ENCODE measurements at regions not wholly inside any gene's neighbourhood (a gene's known extent, or its start where the extent isn't known, plus 50 kb on each side); places are given as distances from the start of the nearest gene placed in this dataset.
A peak's percentile ranks its signal among the peaks of the same experiment; 100 is the strongest.
"Not testable (repeated sequence)": the region's sequence is repeated elsewhere in the genome, so short reads cannot be mapped to it uniquely, and the experiment has no call there.

DNA sequence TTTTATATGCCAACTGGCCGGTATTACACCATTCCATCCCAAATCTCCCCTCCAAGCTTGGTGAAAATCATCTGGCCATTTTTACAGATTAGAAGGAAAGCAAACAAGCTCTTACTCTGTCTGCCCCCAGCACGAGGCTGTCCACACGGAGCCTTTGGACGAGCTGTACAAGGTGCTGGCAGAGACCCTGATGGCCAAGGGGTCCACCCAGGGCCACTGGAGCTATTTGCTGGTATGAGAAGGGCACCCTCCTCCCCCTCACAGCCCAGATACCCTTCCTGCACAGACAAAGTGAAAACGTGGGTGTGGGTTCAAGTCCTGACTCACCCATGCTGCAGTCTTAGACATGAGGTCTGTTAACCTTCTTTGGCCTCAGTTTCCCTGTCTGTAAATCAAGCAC lies 84.9 kb upstream of the DRD5 start:
- peak overlapping the region; percentile 41 for H3K27ac Mint-ChIP-seq
- not testable (repeated sequence) for H3K9me3 ChIP-seq (ENCODE audit: control insufficient read depth, low read length, poor library complexity, severe bottlenecking); ATAC-seq; DNase-seq; H3K4me3 Mint-ChIP-seq; H3K27me3 Mint-ChIP-seq; H3K36me3 Mint-ChIP-seq (ENCODE audit: low read depth)
- peaks cover 12% of the 10 kb centered on the region for H3K4me1 Mint-ChIP-seq

GRCh38 chr4:9702019-9702418 lies 79.4 kb upstream of the DRD5 start:
- not testable (repeated sequence) for H3K4me3 Mint-ChIP-seq; H3K36me3 Mint-ChIP-seq (ENCODE audit: low read depth); H3K27me3 Mint-ChIP-seq; H3K9me3 ChIP-seq (ENCODE audit: control insufficient read depth, low read length, poor library complexity, severe bottlenecking); H3K27ac Mint-ChIP-seq; DNase-seq; ATAC-seq
- H3K4me1 Mint-ChIP-seq, result peaks cover 13% of the 10 kb centered on the region

DNA sequence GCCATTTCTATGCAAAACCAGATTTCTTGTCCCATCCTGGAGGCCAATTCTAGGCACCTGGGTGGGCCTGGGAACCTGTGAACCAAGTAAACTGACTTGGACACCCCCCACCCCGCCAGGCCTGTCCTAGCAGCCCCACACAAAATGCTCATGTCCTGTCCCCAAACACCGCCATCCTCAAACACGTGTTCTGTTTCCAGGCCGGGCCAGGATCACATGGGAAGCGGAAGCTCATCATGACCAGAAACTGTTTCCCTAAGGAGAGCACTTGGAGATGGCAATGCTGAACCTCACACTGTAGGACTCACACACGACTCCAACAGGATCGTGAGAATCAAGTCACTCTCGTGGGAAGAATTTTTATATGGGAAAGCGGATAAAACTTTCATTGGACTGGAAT lies 78.7 kb upstream of the DRD5 start:
- not testable (repeated sequence) for H3K27me3 Mint-ChIP-seq; DNase-seq; ATAC-seq; H3K4me3 Mint-ChIP-seq; H3K36me3 Mint-ChIP-seq (ENCODE audit: low read depth); H3K9me3 ChIP-seq (ENCODE audit: control insufficient read depth, low read length, poor library complexity, severe bottlenecking); H3K27ac Mint-ChIP-seq
- H3K4me1 Mint-ChIP-seq, result peaks cover 13% of the 10 kb centered on the region

DNA sequence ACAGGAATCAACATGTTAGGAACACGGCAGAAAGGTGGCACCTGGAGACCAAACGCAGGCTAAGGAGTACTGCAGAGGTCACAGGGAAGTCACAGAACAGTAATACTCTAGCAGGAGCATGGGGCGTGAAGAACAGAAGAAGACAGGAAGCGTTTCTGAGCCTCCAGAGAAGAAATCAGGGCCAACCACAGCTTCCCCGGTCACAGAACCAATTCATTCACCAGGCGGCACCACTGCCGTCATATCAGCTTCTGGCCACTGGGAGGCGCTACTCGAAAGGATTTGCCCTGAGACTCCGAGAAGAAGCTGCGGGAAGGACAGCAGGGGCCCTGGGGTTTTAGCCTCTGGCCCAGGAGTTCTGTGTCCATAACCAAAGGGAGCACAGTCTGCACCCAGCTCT lies 78.0 kb upstream of the DRD5 start:
- peak overlapping the region; percentile 83 for H3K4me3 Mint-ChIP-seq
- H3K27me3 Mint-ChIP-seq, result no peaks in the 10 kb centered on the region
- DNase-seq, result peak; percentile 18 to 60 (median 50)
- peak; percentile 70 for ATAC-seq
- H3K4me1 Mint-ChIP-seq, result peaks cover 13% of the 10 kb centered on the region
- H3K36me3 Mint-ChIP-seq (ENCODE audit: low read depth), result no peaks in the 10 kb centered on the region
- no peaks in the 10 kb centered on the region for H3K9me3 ChIP-seq (ENCODE audit: control insufficient read depth, low read length, poor library complexity, severe bottlenecking)
- H3K27ac Mint-ChIP-seq, result peak overlapping the region; percentile 41

GRCh38 chr4:9704126-9704525 lies 77.3 kb upstream of the DRD5 start:
- peaks cover 13% of the 10 kb centered on the region for H3K4me1 Mint-ChIP-seq
- not testable (repeated sequence) for H3K27me3 Mint-ChIP-seq; H3K4me3 Mint-ChIP-seq; H3K36me3 Mint-ChIP-seq (ENCODE audit: low read depth); ATAC-seq; DNase-seq; H3K9me3 ChIP-seq (ENCODE audit: control insufficient read depth, low read length, poor library complexity, severe bottlenecking)
- peak overlapping the region; percentile 41 for H3K27ac Mint-ChIP-seq

GRCh38 chr4:9704551-9705332 lies 76.7 kb upstream of the DRD5 start:
- H3K27me3 Mint-ChIP-seq, result no peaks in the 10 kb centered on the region
- DNase-seq (no peak), ATAC-seq (no peak)
- peaks cover 13% of the 10 kb centered on the region for H3K4me1 Mint-ChIP-seq
- H3K9me3 ChIP-seq (ENCODE audit: control insufficient read depth, low read length, poor library complexity, severe bottlenecking), result no peaks in the 10 kb centered on the region
- no peak overlapping the region for H3K4me3 Mint-ChIP-seq
- no peak overlapping the region for H3K27ac Mint-ChIP-seq
- H3K36me3 Mint-ChIP-seq (ENCODE audit: low read depth), result no peaks in the 10 kb centered on the region

GRCh38 chr4:9707281-9707680 lies 74.2 kb upstream of the DRD5 start:
- not testable (repeated sequence) for H3K27ac Mint-ChIP-seq; H3K27me3 Mint-ChIP-seq; H3K4me3 Mint-ChIP-seq; DNase-seq; H3K36me3 Mint-ChIP-seq (ENCODE audit: low read depth); H3K9me3 ChIP-seq (ENCODE audit: control insufficient read depth, low read length, poor library complexity, severe bottlenecking); ATAC-seq
- H3K4me1 Mint-ChIP-seq, result peaks cover 13% of the 10 kb centered on the region

- H3K4me3 Mint-ChIP-seq; H3K27me3 Mint-ChIP-seq; DNase-seq; H3K9me3 ChIP-seq (ENCODE audit: control insufficient read depth, low read length, poor library complexity, severe bottlenecking); H3K36me3 Mint-ChIP-seq (ENCODE audit: low read depth); ATAC-seq; H3K27ac Mint-ChIP-seq: not testable (repeated sequence)
- H3K4me1 Mint-ChIP-seq, result peaks cover 13% of the 10 kb centered on the region
Observed at GRCh38 chr4:9707936-9708335, 73.5 kb upstream of the DRD5 start.

DNA sequence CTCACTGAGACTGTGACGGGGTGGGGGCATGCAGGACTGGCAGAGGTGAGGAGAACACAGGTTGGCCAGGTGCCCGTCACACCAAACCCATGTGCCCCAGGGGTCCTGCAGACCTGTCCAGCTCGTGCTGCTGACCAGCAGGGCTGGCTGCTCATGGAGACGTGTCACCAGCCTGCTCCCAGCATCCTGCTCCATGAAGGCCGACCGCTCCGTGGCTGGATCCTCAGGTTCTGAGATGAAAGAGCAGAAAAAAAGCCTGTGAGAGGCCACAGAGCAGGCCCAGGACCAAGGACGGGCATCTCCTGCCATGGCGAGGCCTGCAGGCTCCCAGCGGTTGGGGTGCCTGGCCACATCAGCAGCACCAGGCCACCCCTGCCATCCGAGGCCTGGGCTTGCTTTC lies 71.7 kb upstream of the DRD5 start:
- no peaks in the 10 kb centered on the region for H3K27me3 Mint-ChIP-seq
- H3K4me1 Mint-ChIP-seq, result no peaks in the 10 kb centered on the region
- H3K9me3 ChIP-seq (ENCODE audit: control insufficient read depth, low read length, poor library complexity, severe bottlenecking), result no peaks in the 10 kb centered on the region
- H3K36me3 Mint-ChIP-seq (ENCODE audit: low read depth), result no peaks in the 10 kb centered on the region
- ATAC-seq (no peak), DNase-seq (no peak)
- no peak overlapping the region for H3K27ac Mint-ChIP-seq
- H3K4me3 Mint-ChIP-seq, result no peak overlapping the region

DNA sequence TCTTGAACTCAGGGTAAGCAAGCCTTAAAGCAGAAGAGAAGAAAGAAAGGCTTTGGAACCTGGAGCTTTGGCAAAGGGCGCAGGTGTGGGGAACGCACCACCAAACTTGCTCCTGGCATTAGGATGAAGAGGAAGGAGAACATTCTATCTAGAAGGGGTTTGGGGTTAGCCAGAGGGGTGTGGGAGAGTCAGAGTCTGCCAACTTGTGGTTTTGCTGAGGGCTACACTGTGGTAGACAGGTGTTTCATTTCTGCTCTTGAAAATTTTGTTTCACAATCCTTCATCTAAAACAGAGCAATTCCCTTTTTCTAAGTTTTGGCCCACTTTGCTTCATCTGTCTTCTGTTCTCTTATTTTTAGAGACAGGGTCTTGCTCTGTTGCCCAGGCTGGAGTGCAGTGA lies 66.2 kb upstream of the DRD5 start:
- H3K4me1 Mint-ChIP-seq; DNase-seq; H3K9me3 ChIP-seq (ENCODE audit: control insufficient read depth, low read length, poor library complexity, severe bottlenecking); H3K4me3 Mint-ChIP-seq; H3K27ac Mint-ChIP-seq; ATAC-seq; H3K36me3 Mint-ChIP-seq (ENCODE audit: low read depth): not testable (repeated sequence)
- peaks cover 21% of the 10 kb centered on the region for H3K27me3 Mint-ChIP-seq

- Mint-ChIP-seq H3K36me3 (ENCODE audit: low read depth) (no peaks in the 10 kb centered on the region), H3K4me1 (no peaks in the 10 kb centered on the region), H3K27ac (peak overlapping the region; percentile 14), H3K4me3 (no peak overlapping the region), H3K27me3 (peaks cover 30% of the 10 kb centered on the region)
- H3K9me3 ChIP-seq (ENCODE audit: control insufficient read depth, low read length, poor library complexity, severe bottlenecking), result no peaks in the 10 kb centered on the region
- no peak for DNase-seq
- no peak for ATAC-seq
Observed at GRCh38 chr4:9716093-9716492, 65.3 kb upstream of the DRD5 start.

DNA sequence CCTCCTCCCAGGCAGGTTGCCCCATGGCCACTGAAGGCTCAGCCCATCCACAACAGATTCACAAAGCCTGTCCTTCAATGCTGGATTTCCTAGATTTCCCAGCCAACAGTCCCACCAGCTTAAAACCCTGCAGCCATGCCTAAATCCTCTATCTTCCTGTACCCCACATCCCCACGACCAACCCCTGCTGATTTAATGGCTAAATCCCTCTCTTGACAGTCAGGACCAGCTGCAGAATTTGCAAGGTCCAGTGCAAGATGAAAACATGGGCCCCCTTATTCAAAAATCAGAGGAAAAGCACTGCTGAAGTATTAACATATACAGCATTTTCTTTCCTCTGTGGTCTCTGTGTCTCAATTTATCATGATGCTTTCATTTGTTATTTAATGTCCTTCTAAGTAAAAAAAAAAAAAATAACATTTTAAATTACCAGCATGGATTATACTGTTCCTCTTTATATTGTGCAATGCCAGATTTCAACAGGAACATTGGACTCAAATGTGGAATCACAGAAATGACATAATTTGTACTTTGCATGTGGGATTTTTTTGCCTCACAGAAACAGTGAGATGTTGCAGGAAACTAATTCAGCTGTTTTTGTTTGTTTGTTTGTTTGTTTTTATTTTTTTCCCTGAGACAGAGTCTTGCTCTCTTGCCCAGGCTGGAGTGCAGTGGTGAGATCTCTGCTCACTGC lies 63.0 kb upstream of the DRD5 start:
- not testable (repeated sequence) for ATAC-seq; H3K27ac Mint-ChIP-seq; H3K36me3 Mint-ChIP-seq (ENCODE audit: low read depth)

DNA sequence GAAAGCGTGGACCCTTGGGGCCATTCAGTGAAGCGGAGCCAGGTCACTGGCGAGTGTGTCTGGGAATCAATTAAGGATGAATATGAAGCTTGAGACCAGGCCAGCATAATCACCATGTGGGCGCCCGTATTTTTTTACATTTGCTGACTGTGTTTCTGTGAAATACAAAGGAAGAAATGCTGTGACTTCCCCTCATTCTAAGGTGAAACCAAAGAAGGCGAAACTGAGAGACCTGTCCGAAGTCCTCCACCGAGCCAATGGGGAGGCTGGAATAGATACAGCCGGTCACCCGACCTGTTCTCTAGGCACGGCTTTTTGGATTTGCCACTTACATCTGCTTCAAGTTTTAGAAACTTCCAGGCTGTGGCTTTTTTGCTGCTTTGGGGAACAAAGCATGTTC lies 59.3 kb upstream of the DRD5 start:
- H3K27me3 Mint-ChIP-seq, result peaks cover 42% of the 10 kb centered on the region
- H3K36me3 Mint-ChIP-seq (ENCODE audit: low read depth); H3K27ac Mint-ChIP-seq; ATAC-seq; H3K9me3 ChIP-seq (ENCODE audit: control insufficient read depth, low read length, poor library complexity, severe bottlenecking); DNase-seq; H3K4me3 Mint-ChIP-seq; H3K4me1 Mint-ChIP-seq: not testable (repeated sequence)

More for the DNA sequence above, 63.0 kb upstream of the DRD5 start:
- not testable (repeated sequence) for DNase-seq; H3K9me3 ChIP-seq (ENCODE audit: control insufficient read depth, low read length, poor library complexity, severe bottlenecking); H3K4me1 Mint-ChIP-seq; H3K4me3 Mint-ChIP-seq
- H3K27me3 Mint-ChIP-seq, result peaks cover 36% of the 10 kb centered on the region

Measured in T-helper 17 cell (primary cell).